SK-N-SH (cell line): ENCODE measurements at regions not wholly inside any gene's neighbourhood (a gene's known extent, or its start where the extent isn't known, plus 50 kb on each side); places are given as distances from the start of the nearest gene placed in this dataset.

ENCODE experiments used
- CTCF ChIA-PET: fragments of 300-600, 350-600 bp; formaldehyde crosslinking; extraction: SDS; loops from one replicate; lab custom pipeline; 2021; lab: Yijun Ruan, JAX
- POLR2A ChIA-PET: fragments of 350-600 bp; sonication (Branson Sonifier 250); formaldehyde crosslinking; extraction: SDS; loops from one replicate; lab custom pipeline; 2020; ENCODE audit warnings: antibody characterized with exemption, inconsistent platforms; lab: Yijun Ruan, JAX
- DNase-seq: peaks from one replicate; pipeline ENCODE4 v3.0.0; 2012
- H2AFZ ChIP-seq: fragments of 200-600 bp; sonication (generic); 2 replicates; pipeline ENCODE4 v1.8.1; 2016; ENCODE audit warnings: antibody characterized with exemption, mild to moderate bottlenecking, low read depth
- H3F3A ChIP-seq: fragments of 200-600 bp; sonication (generic); replicated peaks from 2 replicates; pipeline ENCODE3; 2016; ENCODE audit warnings: antibody characterized with exemption, mild to moderate bottlenecking; ENCODE audit not compliant: insufficient read depth
- H3K27ac ChIP-seq, 2 experiments: fragments of 200-500 bp in 1 of 2; fragments of 200-600 bp in 1 of 2; sonication (Bioruptor generic) in 1 of 2; sonication (generic), shearing (Covaris generic) in 1 of 2; 2 replicates each; pipeline versions ENCODE4 v1.5.1 to v1.6.1; 2014 to 2016; ENCODE audit warnings: low read depth in 2 of 2, inconsistent platforms in 1 of 2, low read length in 1 of 2, mild to moderate bottlenecking in 1 of 2, mixed read lengths in 1 of 2
- H3K27me3 ChIP-seq: fragments of 200-600 bp; sonication (generic), shearing (Covaris generic); 2 replicates; pipeline ENCODE4 v1.6.1; 2016; ENCODE audit warnings: mixed run types; ENCODE audit not compliant: insufficient read depth
- H3K36me3 ChIP-seq, 2 experiments: fragments of 200-500 bp in 1 of 2; fragments of 200-600 bp in 1 of 2; sonication (Bioruptor generic) in 1 of 2; sonication (generic) in 1 of 2; replicated peaks in 1 of 2; 2 replicates each; pipeline versions ENCODE3 to v1.5.1; 2014 to 2016; ENCODE audit warnings: low read length in 1 of 2, mild to moderate bottlenecking in 1 of 2; ENCODE audit not compliant: insufficient read depth in 2 of 2, control insufficient read depth in 1 of 2
- H3K4me1 ChIP-seq, 2 experiments: fragments of 200-500 bp in 1 of 2; fragments of 200-600 bp in 1 of 2; sonication (Bioruptor generic) in 1 of 2; sonication (generic), shearing (Covaris generic) in 1 of 2; 2 replicates each; pipeline versions ENCODE4 v1.5.1 to v1.6.1; 2014 to 2016; ENCODE audit warnings: low read depth in 1 of 2, low read length in 1 of 2, mixed run types in 1 of 2; ENCODE audit not compliant: insufficient read depth in 2 of 2, control insufficient read depth in 1 of 2
- H3K4me2 ChIP-seq: fragments of 200-600 bp; sonication (generic), shearing (Covaris generic); 2 replicates; pipeline ENCODE4 v1.6.1; 2017; ENCODE audit warnings: mixed run types
- H3K4me3 ChIP-seq, 2 experiments: fragments of 200-500 bp in 1 of 2; fragments of 200-600 bp in 1 of 2; sonication (Bioruptor generic) in 1 of 2; sonication (generic), shearing (Covaris generic) in 1 of 2; 2 replicates each; pipeline versions ENCODE4 v1.5.1 to v1.8.1; 2014 to 2016; ENCODE audit warnings: low read depth in 2 of 2, inconsistent platforms in 1 of 2, low read length in 1 of 2, mild to moderate bottlenecking in 1 of 2, mixed read lengths in 1 of 2, moderate library complexity in 1 of 2
- H3K79me2 ChIP-seq: fragments of 200-600 bp; sonication (generic); 2 replicates; pipeline ENCODE4 v1.8.1; 2017; ENCODE audit warnings: mild to moderate bottlenecking; ENCODE audit not compliant: insufficient read depth
- H3K9ac ChIP-seq: fragments of 200-600 bp; sonication (generic); 2 replicates; pipeline ENCODE4 v1.6.1; 2017; ENCODE audit warnings: mixed run types
- H3K9me2 ChIP-seq: fragments of 200-600 bp; sonication (generic); 2 replicates; pipeline ENCODE4 v1.6.1; 2017; ENCODE audit warnings: mixed run types
- H3K9me3 ChIP-seq: fragments of 200-600 bp; sonication (generic); 2 replicates; pipeline ENCODE4 v1.6.1; 2017; ENCODE audit warnings: mixed run types, mild to moderate bottlenecking, moderate library complexity
- H4K20me1 ChIP-seq: fragments of 200-600 bp; sonication (generic); 2 replicates; pipeline ENCODE4 v1.6.1; 2017; ENCODE audit warnings: mild to moderate bottlenecking, mixed run types; ENCODE audit not compliant: insufficient read depth
- CHD2 ChIP-seq: fragments of 150-350 bp; IDR thresholded peaks from 2 replicates; pipeline ENCODE4 v1.6.1; 2018; ENCODE audit warnings: low read length; ENCODE audit not compliant: partially characterized antibody
- FOXJ3 ChIP-seq: sonication (generic); formaldehyde crosslinking; IDR thresholded peaks from 2 replicates; pipeline ENCODE4 v1.5.1; 2020; ENCODE audit warnings: mild to moderate bottlenecking, missing genetic modification reagents
- JUND ChIP-seq: IDR thresholded peaks from 2 replicates; pipeline ENCODE4 v1.4.0; 2012
- MEF2A ChIP-seq: IDR thresholded peaks from 2 replicates; pipeline ENCODE4 v1.4.0; 2012; ENCODE audit warnings: low read depth, borderline replicate concordance
- MXI1 ChIP-seq: IDR thresholded peaks from 2 replicates; pipeline ENCODE4 v1.6.1; 2012; ENCODE audit warnings: mild to moderate bottlenecking, low read depth, low read length, improper control_type of control experiment
- NRF1 ChIP-seq: IDR thresholded peaks from 2 replicates; pipeline ENCODE4 v1.6.1; 2012; ENCODE audit warnings: low read depth, mild to moderate bottlenecking, low read length
- POLR2AphosphoS5 ChIP-seq: IDR thresholded peaks from 2 replicates; pipeline ENCODE4 v1.6.1; 2012; ENCODE audit warnings: low read depth, low read length
- RAD21 ChIP-seq: IDR thresholded peaks from 2 replicates; pipeline ENCODE4 v1.6.1; 2012; ENCODE audit warnings: mild to moderate bottlenecking, low read length
- RCOR1 ChIP-seq: fragments of 150-350 bp; IDR thresholded peaks from 2 replicates; pipeline ENCODE4 v1.6.1; 2017; ENCODE audit warnings: antibody characterized with exemption, low read length
- SMC3 ChIP-seq: IDR thresholded peaks from 2 replicates; pipeline ENCODE4 v1.6.1; 2012; ENCODE audit warnings: low read depth, low read length, improper control_type of control experiment
- TCF12 ChIP-seq: IDR thresholded peaks from 2 replicates; pipeline ENCODE4 v1.4.0; 2012
- WGBS: methylation state at CpG from one replicate; pipeline ENCODE4 v1.1.6; 2017; ENCODE audit warnings: low lambda C conversion rate; 5-methylcytosine and 5-hydroxymethylcytosine counted together
- TF ChIP-seq, protein P1 (sequence below): IDR thresholded peaks from 2 replicates; pipeline ENCODE4 v1.4.0; 2012; ENCODE audit warnings: low read depth, borderline replicate concordance
- TF ChIP-seq, protein P2 (sequence below): fragments of 150-350 bp; IDR thresholded peaks from 2 replicates; pipeline ENCODE4 v1.6.1; 2017; ENCODE audit warnings: antibody characterized with exemption, low read length, low read depth, borderline replicate concordance
- TF ChIP-seq, protein P3 (sequence below): IDR thresholded peaks from 2 replicates; pipeline ENCODE4 v1.6.1; 2012; ENCODE audit warnings: mild to moderate bottlenecking, low read depth, low read length, moderate library complexity
- TF ChIP-seq, protein P4 (sequence below): fragments of 200-600 bp; sonication (generic); IDR thresholded peaks from 2 replicates; pipeline ENCODE4 v1.6.1; 2017; ENCODE audit warnings: antibody characterized with exemption, mild to moderate bottlenecking, moderate library complexity
- TF ChIP-seq, protein P5 (sequence below): IDR thresholded peaks from 2 replicates; pipeline ENCODE4 v1.4.0; 2012; ENCODE audit warnings: low read depth

DNA sequence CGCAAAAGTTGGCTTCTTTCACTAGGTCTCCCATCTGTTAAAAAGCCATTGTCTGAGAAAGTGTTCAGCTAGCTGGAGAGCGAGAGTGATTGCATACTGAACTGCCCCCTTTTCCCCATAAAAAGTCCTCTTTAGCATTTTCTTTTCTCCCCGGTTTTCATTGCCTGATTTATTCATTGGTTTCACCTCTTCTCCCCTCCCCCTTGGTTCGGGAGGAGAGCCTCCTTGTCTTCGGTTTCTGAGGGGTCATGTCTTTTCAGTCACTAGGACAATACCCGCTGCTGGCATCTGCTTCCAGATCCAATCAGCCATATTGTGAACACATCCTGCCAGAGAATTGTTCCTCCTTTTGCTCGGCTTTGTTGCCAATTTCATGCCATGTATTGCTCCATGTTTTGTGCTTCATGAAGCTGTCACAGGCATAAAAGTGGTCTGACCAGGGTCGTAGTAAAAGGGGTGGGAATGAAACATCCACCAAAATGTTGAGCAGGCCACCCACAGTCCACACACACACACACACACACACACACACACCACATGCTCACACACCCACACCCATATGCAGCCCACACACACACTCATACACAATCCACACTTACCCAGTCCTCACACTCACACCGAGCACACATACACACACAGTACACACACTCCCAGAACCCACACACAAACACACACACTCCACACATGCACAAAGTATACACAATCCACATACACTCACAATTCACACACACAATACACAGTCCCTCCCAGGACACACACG lies 136.0 kb downstream of the NKX6-1 start:
- Histone ChIP-seq H3K9me2 (no peaks in the 10 kb centered on the region), H4K20me1 (no peaks in the 10 kb centered on the region), H3K79me2 (no peaks in the 10 kb centered on the region), H3K36me3 (no peaks in the 10 kb centered on the region), H3K4me3 (no peak overlapping the region), H3F3A (no peaks in the 10 kb centered on the region), H3K4me1 (no peaks in the 10 kb centered on the region), H3K4me2 (no peak overlapping the region), H3K9me3 (no peaks in the 10 kb centered on the region), H3K27ac (no peak overlapping the region), H3K27me3 (no peaks in the 10 kb centered on the region), H2AFZ (no peak overlapping the region), H3K9ac (no peak overlapping the region)
- 12% methylated on average over 10 of the region's 10 CpGs for WGBS
- no peak for DNase-seq
- CTCF ChIA-PET = no interaction called here
- POLR2A ChIA-PET = no interaction called here
- TF ChIP-seq NRF1 = no peak
- no peak for TF ChIP-seq JUND
- TF ChIP-seq, protein P1, sequence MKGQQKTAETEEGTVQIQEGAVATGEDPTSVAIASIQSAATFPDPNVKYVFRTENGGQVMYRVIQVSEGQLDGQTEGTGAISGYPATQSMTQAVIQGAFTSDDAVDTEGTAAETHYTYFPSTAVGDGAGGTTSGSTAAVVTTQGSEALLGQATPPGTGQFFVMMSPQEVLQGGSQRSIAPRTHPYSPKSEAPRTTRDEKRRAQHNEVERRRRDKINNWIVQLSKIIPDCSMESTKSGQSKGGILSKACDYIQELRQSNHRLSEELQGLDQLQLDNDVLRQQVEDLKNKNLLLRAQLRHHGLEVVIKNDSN = no peak
- TF ChIP-seq, protein P2, sequence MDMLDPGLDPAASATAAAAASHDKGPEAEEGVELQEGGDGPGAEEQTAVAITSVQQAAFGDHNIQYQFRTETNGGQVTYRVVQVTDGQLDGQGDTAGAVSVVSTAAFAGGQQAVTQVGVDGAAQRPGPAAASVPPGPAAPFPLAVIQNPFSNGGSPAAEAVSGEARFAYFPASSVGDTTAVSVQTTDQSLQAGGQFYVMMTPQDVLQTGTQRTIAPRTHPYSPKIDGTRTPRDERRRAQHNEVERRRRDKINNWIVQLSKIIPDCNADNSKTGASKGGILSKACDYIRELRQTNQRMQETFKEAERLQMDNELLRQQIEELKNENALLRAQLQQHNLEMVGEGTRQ = no peak
- no peak for TF ChIP-seq MEF2A
- TF ChIP-seq, protein P3, sequence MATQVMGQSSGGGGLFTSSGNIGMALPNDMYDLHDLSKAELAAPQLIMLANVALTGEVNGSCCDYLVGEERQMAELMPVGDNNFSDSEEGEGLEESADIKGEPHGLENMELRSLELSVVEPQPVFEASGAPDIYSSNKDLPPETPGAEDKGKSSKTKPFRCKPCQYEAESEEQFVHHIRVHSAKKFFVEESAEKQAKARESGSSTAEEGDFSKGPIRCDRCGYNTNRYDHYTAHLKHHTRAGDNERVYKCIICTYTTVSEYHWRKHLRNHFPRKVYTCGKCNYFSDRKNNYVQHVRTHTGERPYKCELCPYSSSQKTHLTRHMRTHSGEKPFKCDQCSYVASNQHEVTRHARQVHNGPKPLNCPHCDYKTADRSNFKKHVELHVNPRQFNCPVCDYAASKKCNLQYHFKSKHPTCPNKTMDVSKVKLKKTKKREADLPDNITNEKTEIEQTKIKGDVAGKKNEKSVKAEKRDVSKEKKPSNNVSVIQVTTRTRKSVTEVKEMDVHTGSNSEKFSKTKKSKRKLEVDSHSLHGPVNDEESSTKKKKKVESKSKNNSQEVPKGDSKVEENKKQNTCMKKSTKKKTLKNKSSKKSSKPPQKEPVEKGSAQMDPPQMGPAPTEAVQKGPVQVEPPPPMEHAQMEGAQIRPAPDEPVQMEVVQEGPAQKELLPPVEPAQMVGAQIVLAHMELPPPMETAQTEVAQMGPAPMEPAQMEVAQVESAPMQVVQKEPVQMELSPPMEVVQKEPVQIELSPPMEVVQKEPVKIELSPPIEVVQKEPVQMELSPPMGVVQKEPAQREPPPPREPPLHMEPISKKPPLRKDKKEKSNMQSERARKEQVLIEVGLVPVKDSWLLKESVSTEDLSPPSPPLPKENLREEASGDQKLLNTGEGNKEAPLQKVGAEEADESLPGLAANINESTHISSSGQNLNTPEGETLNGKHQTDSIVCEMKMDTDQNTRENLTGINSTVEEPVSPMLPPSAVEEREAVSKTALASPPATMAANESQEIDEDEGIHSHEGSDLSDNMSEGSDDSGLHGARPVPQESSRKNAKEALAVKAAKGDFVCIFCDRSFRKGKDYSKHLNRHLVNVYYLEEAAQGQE = no peak
- no peak for TF ChIP-seq RCOR1
- TF ChIP-seq FOXJ3 (CRISPR knock-in tag) = no peak
- TF ChIP-seq, protein P4, sequence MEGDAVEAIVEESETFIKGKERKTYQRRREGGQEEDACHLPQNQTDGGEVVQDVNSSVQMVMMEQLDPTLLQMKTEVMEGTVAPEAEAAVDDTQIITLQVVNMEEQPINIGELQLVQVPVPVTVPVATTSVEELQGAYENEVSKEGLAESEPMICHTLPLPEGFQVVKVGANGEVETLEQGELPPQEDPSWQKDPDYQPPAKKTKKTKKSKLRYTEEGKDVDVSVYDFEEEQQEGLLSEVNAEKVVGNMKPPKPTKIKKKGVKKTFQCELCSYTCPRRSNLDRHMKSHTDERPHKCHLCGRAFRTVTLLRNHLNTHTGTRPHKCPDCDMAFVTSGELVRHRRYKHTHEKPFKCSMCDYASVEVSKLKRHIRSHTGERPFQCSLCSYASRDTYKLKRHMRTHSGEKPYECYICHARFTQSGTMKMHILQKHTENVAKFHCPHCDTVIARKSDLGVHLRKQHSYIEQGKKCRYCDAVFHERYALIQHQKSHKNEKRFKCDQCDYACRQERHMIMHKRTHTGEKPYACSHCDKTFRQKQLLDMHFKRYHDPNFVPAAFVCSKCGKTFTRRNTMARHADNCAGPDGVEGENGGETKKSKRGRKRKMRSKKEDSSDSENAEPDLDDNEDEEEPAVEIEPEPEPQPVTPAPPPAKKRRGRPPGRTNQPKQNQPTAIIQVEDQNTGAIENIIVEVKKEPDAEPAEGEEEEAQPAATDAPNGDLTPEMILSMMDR = no peak
- no peak for TF ChIP-seq RAD21
- TF ChIP-seq, protein P5, sequence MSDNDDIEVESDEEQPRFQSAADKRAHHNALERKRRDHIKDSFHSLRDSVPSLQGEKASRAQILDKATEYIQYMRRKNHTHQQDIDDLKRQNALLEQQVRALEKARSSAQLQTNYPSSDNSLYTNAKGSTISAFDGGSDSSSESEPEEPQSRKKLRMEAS = no peak
- no peak for TF ChIP-seq POLR2AphosphoS5
- TF ChIP-seq MXI1 = no peak
- TF ChIP-seq CHD2 = no peak
- no peak for TF ChIP-seq SMC3
- TF ChIP-seq TCF12 = no peak
